Globus pallidus (tissue), 1 donor: ENCODE measurements at regions not wholly inside any gene's neighbourhood (a gene's known extent, or its start where the extent isn't known, plus 50 kb on each side); places are given as distances from the start of the nearest gene placed in this dataset.
"Not testable (repeated sequence)": the region's sequence is repeated elsewhere in the genome, so short reads cannot be mapped to it uniquely, and the experiment has no call there.

ENCODE experiments used
- DNase-seq: peaks from one replicate; pipeline ENCODE4 v3.0.0-alpha.2; 2015; ENCODE audit warnings: low spot score

- DNase-seq: no peak
Observed at GRCh38 chr13:110006304-110006703, 219.9 kb upstream of the IRS2 start.

GRCh38 chr13:110005563-110005962 lies 219.2 kb upstream of the IRS2 start:
- DNase-seq: no peak

GRCh38 chr13:110004814-110005213 lies 218.4 kb upstream of the IRS2 start:
- no peak for DNase-seq

- no peak for DNase-seq
Observed at GRCh38 chr13:110001670-110002275, 215.4 kb upstream of the IRS2 start.

DNA sequence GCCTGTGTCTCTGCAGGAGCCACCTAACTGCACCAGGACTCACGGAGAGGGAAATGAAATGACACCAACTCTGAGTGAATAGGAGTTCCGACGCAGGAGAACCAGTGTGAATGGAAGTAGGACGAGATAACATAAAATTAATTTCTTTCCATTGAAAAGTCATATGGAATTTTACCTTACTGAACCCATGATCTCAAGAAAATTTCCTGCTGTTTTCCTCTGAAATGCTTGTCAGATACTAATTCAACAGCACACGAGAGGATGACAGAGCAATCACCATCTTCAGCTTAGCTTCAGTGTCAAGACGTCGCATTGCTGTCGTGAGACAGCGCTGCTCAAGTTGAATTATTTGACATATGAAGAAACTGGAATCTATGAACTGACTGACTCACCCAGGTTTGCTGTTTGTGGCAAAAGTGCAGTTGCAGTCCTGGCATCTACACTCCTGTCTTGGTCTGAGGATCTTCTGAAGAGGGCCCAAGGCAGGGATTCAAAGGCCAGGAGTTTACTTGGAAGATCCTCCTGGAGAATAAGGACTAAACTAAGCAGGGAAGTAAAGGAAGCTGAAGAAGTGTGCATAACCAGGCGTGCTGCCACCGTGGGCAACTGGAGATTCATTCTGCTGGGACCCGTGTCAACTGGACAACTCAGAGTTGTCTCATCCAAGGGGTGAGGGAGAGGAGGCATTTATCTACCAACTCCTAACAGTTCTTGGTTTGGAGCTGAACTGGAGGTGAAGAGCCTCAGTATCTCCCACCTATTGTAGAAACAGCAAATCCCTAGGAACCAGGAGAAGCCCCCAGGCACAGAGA lies 214.4 kb upstream of the IRS2 start:
- no peak for DNase-seq

GRCh38 chr13:109999659-110000533 lies 213.5 kb upstream of the IRS2 start:
- no peak for DNase-seq

DNA sequence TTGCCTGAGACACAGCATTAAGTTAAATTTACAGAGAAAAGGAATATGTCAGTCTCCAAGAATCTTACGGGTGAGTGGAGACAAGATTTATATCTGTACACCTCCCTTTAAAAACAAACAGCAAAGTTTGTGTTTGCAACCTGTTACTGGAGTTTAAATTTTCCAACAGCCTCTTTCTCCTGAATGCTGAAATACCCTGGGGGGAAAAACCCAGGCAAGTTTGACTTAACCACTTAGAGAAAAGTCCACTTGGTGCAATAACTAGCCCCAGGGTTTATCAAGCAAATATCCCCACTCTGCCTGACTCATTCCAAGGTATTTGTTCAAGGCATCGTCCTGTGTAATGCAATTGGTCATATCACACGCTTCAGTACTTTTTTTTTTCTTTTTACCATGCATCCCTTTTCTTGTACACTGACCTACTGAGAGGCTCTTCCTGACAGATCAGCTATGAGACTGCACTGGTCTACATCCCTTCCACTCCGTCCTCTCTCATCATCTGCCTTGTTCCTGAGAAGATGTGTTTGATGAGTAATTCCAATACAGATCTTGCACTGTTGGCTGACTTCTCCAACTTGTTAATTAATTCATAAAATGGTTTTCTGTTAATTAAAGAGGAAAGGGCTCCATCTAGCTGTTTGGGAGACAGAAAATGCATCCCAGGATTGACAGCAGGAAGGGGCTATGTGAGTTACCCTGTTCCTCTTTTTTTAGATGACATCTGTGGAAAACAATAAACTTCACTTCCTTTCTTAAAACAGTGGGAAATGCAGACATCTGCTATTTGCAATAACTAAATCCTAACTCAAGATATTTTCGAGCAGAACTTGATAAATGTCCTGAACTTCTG lies 212.5 kb upstream of the IRS2 start:
- DNase-seq: no peak

- DNase-seq: no peak
Observed at GRCh38 chr13:109998037-109998436, 211.7 kb upstream of the IRS2 start.

DNA sequence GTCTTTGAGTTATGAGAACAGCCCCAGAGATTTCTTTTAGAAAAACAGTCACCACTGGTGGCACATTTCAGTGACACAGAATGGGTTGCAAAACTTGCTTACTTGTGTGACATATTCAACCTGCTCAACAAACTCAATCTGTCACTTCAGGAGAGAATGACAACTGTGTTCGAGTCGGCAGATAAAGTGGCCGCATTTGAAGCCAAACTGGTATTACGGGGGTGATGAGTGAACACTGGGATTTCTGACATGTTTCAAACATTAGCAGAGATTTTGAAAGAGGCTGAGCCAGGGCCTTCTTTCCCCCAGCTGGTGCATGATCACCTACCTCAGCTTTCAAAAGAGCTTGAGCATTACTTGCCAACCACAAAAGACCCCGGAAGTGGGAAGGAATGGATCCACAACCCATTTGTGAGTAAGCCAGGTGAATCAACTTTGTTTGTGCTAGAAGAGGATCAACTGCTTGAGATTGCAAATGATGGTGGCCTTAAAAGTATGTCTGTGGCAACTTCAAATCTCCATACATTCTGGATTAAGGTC lies 210.7 kb upstream of the IRS2 start:
- DNase-seq: not testable (repeated sequence)

GRCh38 chr13:109996404-109996960 lies 210.1 kb upstream of the IRS2 start:
- DNase-seq: no peak

- DNase-seq: no peak
Observed at GRCh38 chr13:109995578-109995977, 209.2 kb upstream of the IRS2 start.

DNA sequence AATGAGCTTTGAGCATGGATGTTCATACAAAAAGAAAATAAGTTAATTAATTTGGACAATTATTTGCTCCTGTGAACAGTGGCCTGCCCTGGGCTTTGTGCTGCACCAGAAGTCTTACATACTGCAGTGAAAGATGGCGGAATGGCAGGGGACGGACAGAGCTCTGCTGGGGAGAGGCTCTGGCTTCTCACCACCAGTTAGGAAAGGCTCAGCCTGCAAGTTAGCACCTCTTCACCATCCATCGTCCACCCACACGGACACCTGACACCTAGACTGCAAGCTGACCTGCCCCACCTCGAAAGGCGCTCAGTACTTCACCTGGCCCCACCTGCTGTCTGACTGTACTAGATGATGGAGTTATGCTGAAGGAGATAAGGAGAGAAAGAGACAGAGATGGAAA lies 203.9 kb upstream of the IRS2 start:
- no peak for DNase-seq

DNA sequence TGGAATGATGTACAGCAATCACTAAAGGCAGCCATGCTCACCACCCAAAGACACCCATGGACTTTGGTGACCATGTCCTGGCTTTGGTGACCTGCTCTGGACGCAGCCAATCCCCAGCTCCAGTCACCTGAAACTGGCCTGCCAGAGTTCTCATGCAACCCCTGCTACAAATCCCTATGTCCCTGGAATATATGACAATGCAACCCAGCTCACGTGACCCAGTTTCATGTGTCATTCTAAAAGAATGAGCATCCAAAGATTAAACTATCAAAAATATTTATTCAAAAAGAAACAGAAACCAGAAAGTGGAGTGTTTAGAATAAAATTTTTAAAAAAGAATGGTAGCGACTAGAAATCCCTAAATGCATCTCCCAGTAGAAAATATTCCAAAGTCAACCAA lies 203.3 kb upstream of the IRS2 start:
- DNase-seq: no peak

DNA sequence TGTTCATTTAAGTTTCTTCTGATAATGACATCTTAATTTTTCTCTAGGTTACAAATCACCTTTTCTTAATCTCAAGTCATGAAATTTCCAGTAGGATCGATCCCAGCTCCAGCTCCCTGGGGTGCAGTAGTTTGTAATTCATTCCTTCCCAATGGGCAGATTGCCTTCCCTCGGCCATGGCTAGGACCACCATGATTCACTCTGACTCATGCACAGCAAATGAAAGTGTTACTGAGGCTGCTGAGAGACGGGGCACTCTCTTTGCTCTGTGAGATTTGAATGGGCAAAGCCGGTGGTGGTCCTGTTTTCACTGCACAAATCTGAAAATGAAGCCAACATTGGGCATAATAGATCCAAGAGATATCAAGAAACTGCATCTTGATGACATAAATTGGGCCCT lies 202.8 kb upstream of the IRS2 start:
- DNase-seq: no peak

- no peak for DNase-seq
Observed at GRCh38 chr13:109986851-109987250, 200.5 kb upstream of the IRS2 start.

- no peak for DNase-seq
Observed at GRCh38 chr13:109985871-109986450, 199.6 kb upstream of the IRS2 start.

- no peak for DNase-seq
Observed at GRCh38 chr13:109983447-109983846, 197.1 kb upstream of the IRS2 start.

DNA sequence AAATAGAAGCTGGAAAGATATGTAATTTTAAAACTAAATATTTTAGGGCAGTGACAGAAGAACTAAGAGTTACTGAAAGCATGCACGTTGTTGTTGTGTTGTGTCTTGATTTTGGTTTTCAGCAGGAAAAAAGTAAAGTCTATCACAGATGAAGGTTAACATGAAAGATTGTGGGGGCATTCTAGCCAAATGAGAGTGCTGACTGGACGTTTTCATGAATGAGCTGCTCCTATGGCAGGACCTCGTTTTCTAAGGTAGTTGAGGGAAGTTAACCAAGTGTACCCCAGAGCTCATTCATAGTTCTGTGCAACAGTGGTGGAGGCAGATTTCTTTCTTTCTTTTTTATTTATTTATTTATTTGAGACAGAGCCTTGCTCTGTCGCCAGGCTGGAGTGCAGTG lies 194.6 kb upstream of the IRS2 start:
- DNase-seq: no peak

GRCh38 chr13:109979676-109980075 lies 193.3 kb upstream of the IRS2 start:
- DNase-seq: not testable (repeated sequence)

GRCh38 chr13:109979228-109979627 lies 192.8 kb upstream of the IRS2 start:
- DNase-seq: no peak
